Transverse colon (tissue), 3 donors: ENCODE measurements at regions not wholly inside any gene's neighbourhood (a gene's known extent, or its start where the extent isn't known, plus 50 kb on each side); places are given as distances from the start of the nearest gene placed in this dataset.
"Not testable (repeated sequence)": the region's sequence is repeated elsewhere in the genome, so short reads cannot be mapped to it uniquely, and the experiment has no call there.

ENCODE experiments used
- EP300 ChIP-seq: sonication (generic); formaldehyde crosslinking; IDR thresholded peaks from one replicate; pipeline ENCODE4 v1.6.1; 2017; ENCODE audit warnings: antibody characterized with exemption, low read depth
- POLR2A ChIP-seq: fragments of 450-650 bp; IDR thresholded peaks from one replicate; pipeline ENCODE4 v1.6.1; 2016; ENCODE audit warnings: antibody characterized with exemption, mild to moderate bottlenecking, moderate library complexity
- TF ChIP-seq, protein P1 (sequence below), 5 experiments: fragments of 200-600 bp in 3 of 5; fragments of 450-650 bp in 2 of 5; sonication (generic) in 3 of 5; IDR thresholded peaks; 1 replicate in 2 of 5; 2 replicates in 3 of 5; pipeline ENCODE4 v1.5.1; 2016 to 2017; ENCODE audit warnings: antibody characterized with exemption in 5 of 5, inconsistent platforms in 3 of 5, mild to moderate bottlenecking in 2 of 5, moderate library complexity in 1 of 5

- TF ChIP-seq, protein P1, sequence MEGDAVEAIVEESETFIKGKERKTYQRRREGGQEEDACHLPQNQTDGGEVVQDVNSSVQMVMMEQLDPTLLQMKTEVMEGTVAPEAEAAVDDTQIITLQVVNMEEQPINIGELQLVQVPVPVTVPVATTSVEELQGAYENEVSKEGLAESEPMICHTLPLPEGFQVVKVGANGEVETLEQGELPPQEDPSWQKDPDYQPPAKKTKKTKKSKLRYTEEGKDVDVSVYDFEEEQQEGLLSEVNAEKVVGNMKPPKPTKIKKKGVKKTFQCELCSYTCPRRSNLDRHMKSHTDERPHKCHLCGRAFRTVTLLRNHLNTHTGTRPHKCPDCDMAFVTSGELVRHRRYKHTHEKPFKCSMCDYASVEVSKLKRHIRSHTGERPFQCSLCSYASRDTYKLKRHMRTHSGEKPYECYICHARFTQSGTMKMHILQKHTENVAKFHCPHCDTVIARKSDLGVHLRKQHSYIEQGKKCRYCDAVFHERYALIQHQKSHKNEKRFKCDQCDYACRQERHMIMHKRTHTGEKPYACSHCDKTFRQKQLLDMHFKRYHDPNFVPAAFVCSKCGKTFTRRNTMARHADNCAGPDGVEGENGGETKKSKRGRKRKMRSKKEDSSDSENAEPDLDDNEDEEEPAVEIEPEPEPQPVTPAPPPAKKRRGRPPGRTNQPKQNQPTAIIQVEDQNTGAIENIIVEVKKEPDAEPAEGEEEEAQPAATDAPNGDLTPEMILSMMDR (IDR thresholded peaks at IDR 0.05) = not testable (repeated sequence)
- not testable (repeated sequence) for TF ChIP-seq EP300, POLR2A
Observed at GRCh38 chr6:86012991-86013390, 370.3 kb upstream of the SYNCRIP start.
